Endothelial cell of umbilical vein (primary cell): ENCODE measurements at regions not wholly inside any gene's neighbourhood (a gene's known extent, or its start where the extent isn't known, plus 50 kb on each side); places are given as distances from the start of the nearest gene placed in this dataset.

ENCODE experiments used
- MAX ChIP-seq: IDR thresholded peaks from 2 replicates; pipeline ENCODE4 v1.6.1; 2011; ENCODE audit not compliant: insufficient read depth, insufficient read length
- TF ChIP-seq, protein P1 (sequence below), 2 donors: IDR thresholded peaks; 1 replicate in 1 of 2; 2 replicates in 1 of 2; pipeline ENCODE4 v1.5.1; 2011; ENCODE audit warnings: low read length in 2 of 2, mild to moderate bottlenecking in 2 of 2, moderate library complexity in 2 of 2, control low read depth in 1 of 2, inconsistent platforms in 1 of 2, low read depth in 1 of 2; ENCODE audit not compliant: insufficient read depth in 1 of 2; ENCODE audit errors: extremely low read depth in 1 of 2

GRCh38 chr5:152487130-152487529 lies 82.1 kb upstream of the NMUR2 start:
- no peak for TF ChIP-seq MAX
- TF ChIP-seq, protein P1, sequence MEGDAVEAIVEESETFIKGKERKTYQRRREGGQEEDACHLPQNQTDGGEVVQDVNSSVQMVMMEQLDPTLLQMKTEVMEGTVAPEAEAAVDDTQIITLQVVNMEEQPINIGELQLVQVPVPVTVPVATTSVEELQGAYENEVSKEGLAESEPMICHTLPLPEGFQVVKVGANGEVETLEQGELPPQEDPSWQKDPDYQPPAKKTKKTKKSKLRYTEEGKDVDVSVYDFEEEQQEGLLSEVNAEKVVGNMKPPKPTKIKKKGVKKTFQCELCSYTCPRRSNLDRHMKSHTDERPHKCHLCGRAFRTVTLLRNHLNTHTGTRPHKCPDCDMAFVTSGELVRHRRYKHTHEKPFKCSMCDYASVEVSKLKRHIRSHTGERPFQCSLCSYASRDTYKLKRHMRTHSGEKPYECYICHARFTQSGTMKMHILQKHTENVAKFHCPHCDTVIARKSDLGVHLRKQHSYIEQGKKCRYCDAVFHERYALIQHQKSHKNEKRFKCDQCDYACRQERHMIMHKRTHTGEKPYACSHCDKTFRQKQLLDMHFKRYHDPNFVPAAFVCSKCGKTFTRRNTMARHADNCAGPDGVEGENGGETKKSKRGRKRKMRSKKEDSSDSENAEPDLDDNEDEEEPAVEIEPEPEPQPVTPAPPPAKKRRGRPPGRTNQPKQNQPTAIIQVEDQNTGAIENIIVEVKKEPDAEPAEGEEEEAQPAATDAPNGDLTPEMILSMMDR (IDR thresholded peaks at IDR 0.05; ENCODE audit: extremely low read depth in 1 of 2, insufficient read depth in 1 of 2, low read depth in 1 of 2, low read length in 2 of 2), result no peak
